Inflammatory macrophage treated with lipopolysaccharide for 4 hours (primary cell): ENCODE measurements at regions not wholly inside any gene's neighbourhood (a gene's known extent, or its start where the extent isn't known, plus 50 kb on each side); places are given as distances from the start of the nearest gene placed in this dataset.

ENCODE experiments used
- DNase-seq: peaks from one replicate; pipeline ENCODE4 v3.0.0-alpha.2; 2020

GRCh38 chr6:137692806-137693205 is 174.3 kb upstream of the TNFAIP3 start:
- DNase-seq = peak; percentile 42

DNA sequence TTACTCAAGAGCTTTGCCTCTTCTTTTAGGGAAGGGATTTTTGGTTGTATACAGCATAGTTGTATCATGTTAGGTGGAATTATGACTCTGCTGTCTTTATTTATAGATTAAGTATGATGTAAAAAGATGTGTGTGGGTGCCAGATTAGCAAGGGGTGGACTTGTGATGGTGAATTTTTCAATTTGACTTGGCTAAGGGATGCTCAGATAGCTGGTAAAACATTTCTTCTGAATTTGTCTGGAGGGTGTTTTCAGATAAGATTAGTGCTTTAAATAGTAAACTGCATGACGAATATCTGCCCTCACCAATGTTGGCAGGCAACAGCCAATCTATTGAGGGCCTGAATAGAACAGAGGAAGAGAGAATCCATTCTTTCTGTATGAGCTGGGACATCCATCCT is 173.3 kb upstream of the TNFAIP3 start:
- DNase-seq = peak; percentile 42

GRCh38 chr6:137696765-137697164 is 170.3 kb upstream of the TNFAIP3 start:
- DNase-seq = no peak

DNA sequence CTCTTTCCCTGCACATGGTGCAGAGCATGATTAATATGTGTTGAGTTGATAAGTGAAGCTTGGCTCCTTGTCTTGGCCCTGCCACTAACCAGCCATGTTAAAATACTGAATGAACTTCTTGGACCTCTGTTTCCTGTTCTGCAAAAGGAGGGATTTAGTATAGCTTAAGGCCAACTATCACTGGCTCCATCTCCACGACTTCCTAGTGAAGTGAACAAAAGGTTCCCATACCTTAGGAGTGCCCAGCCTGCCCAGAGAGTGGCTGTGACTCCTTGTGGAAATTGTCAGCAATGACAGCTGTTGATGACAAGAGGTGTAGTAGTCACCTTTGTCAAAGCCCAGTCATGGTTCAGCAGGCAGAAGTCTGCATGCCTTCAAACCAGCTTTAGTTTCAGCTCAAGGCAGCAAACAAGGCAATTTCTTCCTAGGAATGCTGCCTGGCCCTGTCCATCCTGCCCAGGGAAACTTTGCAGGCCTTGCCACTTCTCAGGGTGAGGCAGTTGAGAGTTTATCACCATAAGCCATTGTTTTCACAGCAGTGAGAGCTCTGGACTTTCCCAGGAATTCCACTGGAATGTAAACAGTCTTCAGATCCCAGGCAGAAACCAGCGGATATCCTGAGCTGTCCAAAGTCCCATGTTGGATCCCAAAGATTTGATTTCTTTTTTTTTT is 169.7 kb upstream of the TNFAIP3 start:
- DNase-seq = no peak

GRCh38 chr6:137698636-137699030 is 168.4 kb upstream of the TNFAIP3 start:
- peak; percentile 92 for DNase-seq

- DNase-seq = peak; percentile 95
Observed at GRCh38 chr6:137699031-137699683, 167.9 kb upstream of the TNFAIP3 start.

DNA sequence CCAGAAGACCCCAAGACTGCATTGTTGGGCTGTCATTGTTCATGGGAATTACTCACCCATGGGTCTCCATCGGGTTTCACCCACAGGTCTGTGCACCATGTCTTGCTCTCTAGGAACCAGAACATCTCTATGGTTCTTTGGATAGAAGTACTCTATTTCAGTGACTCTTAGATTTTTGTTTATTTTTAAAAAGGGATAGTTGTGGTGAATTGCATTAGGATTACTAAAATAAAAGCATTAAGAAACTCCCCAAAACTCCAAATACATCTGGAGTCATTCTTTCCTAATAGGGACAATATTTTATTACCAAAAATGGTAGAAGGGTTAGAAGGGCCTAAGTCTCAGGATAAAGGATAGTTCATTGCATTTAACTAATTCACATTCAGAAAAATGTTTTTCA is 166.9 kb upstream of the TNFAIP3 start:
- no peak for DNase-seq

GRCh38 chr6:137700751-137701477 is 166.1 kb upstream of the TNFAIP3 start:
- peak; percentile 72 for DNase-seq

DNA sequence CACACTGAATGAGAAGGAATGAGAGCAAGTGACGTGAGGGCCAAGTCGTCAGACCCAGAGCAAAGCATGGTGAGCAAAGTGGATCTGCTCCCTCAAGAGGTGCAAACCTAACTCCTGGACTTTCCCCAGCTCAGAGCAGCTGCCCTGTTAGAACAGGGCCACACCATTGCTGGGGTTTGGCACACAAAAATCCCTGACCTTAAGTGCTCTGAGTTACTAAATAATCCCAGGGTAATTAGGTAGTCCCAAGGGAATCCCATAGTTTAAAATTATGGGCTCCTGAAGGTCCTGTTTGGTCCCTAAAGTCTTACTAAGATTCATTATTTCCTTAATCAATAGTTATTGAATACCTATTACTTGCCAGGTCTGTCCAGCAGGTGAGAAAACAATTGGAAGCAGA is 165.1 kb upstream of the TNFAIP3 start:
- DNase-seq = no peak

DNA sequence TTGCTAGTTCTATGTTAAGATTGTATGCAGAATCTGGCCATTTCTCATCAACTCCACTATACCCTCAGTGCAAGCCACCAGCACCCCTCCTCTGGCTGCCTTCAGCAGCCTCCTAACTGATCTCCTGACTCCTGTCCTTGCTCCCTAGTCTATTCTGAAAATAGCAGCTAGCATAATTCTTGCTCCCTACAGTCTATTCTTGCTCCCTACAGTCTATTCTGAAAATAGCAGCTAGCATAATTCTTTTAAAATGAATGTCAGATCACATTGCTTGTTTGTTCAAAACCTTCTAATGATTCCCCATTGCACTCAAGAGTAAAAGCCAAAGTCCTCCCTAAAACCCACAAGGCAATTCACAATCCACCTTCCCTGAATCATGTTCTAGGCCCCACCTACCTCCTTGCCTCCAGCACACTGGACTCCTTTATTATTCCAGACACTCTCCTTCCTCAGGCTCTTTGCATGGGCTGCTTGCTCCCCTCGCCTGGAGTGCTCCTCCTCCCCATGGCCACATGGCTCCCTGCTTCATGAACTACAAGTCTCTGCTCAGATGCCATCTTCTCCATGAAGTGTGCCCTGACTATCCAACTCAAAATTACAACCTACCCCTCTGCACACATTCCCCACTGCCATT is 164.2 kb upstream of the TNFAIP3 start:
- DNase-seq = no peak

DNA sequence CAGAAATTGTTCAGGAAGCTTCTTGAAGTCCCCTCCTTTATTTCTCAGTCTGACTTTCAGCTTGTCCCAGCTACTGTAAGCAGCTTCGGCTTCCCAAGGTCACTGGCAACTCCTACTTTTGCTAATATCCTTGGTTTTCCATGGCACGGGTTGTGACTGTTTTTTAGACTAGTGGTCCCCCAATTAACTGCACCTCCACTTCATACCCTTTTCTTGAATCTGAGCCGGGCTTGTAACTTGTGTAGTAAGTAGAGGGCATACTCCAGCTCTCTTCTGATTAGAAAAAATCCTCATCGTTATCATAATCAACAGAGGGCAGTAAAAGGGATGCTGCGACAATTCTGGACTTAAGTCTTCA is 162.3 kb upstream of the TNFAIP3 start:
- no peak for DNase-seq

- peak; percentile 72 for DNase-seq
Observed at GRCh38 chr6:137705160-137706082, 161.6 kb upstream of the TNFAIP3 start.

DNA sequence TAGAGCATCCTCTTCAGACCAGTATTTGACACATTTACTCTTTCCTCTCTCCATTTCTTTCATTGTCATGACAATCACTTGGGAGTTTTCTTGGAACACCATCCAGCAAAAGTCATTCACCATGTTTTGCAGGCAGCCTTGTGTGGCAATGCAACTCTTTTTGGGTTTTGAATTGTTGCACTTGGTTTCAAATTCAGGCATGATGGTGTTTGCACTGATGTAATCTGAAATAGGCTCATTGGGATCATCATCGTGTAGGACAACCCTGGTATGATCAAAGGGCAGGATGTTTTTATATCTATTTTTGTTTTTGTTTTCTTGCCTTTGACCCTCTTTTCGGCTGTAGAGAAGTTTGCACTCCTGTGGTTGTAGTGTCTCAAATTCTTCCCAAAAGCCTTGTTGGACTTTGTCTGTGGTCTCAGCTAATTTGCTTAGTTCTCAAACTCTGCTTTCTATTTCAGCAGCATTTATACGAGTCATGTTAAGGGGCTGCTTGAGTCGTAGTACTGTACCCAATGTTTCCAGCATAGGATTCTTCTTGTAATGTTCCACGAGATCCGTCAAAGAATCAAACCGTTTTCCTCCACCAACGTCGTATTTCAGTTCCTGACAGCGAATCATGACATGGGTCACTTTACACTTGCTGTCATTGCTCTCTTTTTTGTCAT is 160.8 kb upstream of the TNFAIP3 start:
- DNase-seq = peak; percentile 54

GRCh38 chr6:137707038-137707589 is 159.9 kb upstream of the TNFAIP3 start:
- no peak for DNase-seq

DNA sequence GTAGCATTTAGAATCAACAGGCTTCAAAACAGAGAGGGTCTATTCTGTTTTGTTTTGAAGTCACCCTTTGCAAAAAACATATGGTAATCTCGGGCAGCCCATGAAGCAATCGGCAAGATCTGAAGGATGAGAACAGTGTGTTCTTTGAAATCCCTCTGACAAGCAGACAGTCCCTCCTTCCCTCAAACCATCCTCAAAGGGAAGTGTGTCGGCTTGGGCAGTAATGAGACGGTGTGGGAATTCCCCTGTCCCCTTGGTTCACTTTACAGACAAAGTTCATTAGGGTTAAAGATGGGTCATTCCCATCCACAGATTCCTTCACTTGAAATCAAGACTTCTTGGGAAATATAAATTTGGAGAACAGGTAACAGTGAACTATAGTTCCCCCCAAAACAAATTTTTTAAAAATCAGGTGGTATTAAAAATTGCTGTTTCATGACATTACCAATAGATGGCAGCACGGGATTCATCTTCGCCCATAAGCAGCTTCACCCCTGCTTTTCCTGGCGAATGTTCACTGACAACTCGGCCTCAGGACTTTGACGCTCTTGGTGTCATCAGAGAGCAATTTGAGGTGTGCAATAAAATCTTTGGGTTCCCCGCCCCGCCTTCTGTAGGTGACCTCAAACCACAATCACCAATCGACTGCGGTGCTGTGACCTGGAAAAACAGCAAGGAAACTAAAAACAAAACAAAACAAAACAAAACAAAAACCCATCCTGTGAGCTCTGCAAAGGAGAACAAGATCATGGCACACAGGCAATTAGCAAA is 159.3 kb upstream of the TNFAIP3 start:
- DNase-seq = peak; percentile 98

- peak; percentile 47 for DNase-seq
Observed at GRCh38 chr6:137708481-137708880, 158.6 kb upstream of the TNFAIP3 start.

GRCh38 chr6:137709424-137710236 is 157.4 kb upstream of the TNFAIP3 start:
- DNase-seq = peak; percentile 98

DNA sequence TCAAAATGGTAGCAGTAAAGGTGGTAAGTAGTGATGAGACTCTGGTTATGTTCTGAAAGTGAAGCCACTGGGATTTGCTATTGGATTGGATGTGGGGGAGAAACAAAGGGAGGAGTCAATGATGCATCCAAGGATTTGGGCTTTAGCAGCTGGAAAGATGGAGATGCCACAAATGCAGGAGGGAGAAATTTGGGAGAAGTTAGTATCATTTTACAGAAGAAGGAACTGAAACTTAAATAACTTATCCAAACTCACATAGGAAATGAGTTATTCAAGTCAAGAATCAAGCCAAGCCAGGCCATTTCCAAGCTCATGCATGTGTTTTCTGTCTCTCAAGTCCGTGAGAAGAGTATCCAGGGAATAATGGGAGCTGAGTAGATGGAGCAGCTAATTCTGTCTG is 155.1 kb upstream of the TNFAIP3 start:
- peak; percentile 55 for DNase-seq

GRCh38 chr6:137712587-137712986 is 154.5 kb upstream of the TNFAIP3 start:
- DNase-seq = no peak

DNA sequence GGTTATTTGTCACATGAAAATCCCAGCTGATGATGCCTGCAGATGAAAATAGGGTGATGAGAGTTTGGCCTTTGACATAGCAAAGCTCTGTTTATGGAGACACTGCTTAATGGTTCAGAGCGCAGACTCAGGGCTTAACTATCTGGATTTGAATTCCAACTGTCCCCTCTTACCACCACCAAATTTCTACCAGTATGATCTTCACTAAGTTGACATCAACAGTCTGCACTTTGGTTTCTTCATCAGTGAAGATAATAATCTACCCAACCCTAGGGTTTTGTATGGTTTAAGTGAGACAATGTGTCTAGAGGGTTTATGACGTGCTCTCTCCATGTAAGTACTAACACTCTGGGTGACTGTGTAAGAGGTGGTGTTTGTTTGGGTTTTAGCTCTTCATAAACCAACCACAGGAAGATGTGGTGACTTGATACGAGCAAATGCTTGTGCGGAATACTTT is 151.4 kb upstream of the TNFAIP3 start:
- DNase-seq = no peak
